OCI-LY7 (cell line): ENCODE measurements at regions not wholly inside any gene's neighbourhood (a gene's known extent, or its start where the extent isn't known, plus 50 kb on each side); places are given as distances from the start of the nearest gene placed in this dataset.

ENCODE experiments used
- BruUV-seq: library from RNA; stranded (reverse); fragments of 400-500 nt; replicated peaks from 2 replicates; lab custom pipeline; 2021; lab: Mats Ljungman, UMichigan
- CTCF ChIA-PET: fragments of 300-600 bp; sonication (Branson Sonifier 250); formaldehyde crosslinking; loops from one replicate; lab custom pipeline; 2022; ENCODE audit warnings: antibody characterized with exemption; ENCODE audit not compliant: unreplicated experiment; lab: Charles Lee
- POLR2A ChIA-PET: fragments of 300-600 bp; sonication (Branson Sonifier 250); formaldehyde crosslinking; loops from one replicate; lab custom pipeline; 2022; ENCODE audit warnings: antibody characterized with exemption; lab: Charles Lee
- DNase-seq: peaks from one replicate; pipeline ENCODE4 v3.0.0-alpha.2; 2015; ENCODE audit warnings: low spot score
- H2AFZ ChIP-seq: fragments of 200-600 bp; sonication (generic), shearing (Covaris generic); 2 replicates; pipeline ENCODE4 v1.6.1; 2014; ENCODE audit warnings: mild to moderate bottlenecking, antibody characterized with exemption, low read length, moderate library complexity
- H3K27ac ChIP-seq: fragments of 200-600 bp; sonication (generic); 2 replicates; pipeline ENCODE4 v1.5.1; 2014; ENCODE audit warnings: mixed run types, low read depth, mild to moderate bottlenecking, moderate library complexity, low read length, inconsistent platforms; ENCODE audit not compliant: poor library complexity, severe bottlenecking
- H3K36me3 ChIP-seq: fragments of 200-600 bp; sonication (generic); 2 replicates; pipeline ENCODE4 v1.6.1; 2014; ENCODE audit warnings: mild to moderate bottlenecking, antibody characterized with exemption, low read length, moderate library complexity, mixed read lengths; ENCODE audit not compliant: insufficient read depth
- H3K4me1 ChIP-seq: fragments of 200-600 bp; sonication (generic); 2 replicates; pipeline ENCODE4 v1.5.1; 2014; ENCODE audit warnings: mild to moderate bottlenecking, low read length; ENCODE audit not compliant: insufficient read depth, poor library complexity, severe bottlenecking
- H3K4me2 ChIP-seq: fragments of 200-600 bp; sonication (generic); 2 replicates; pipeline ENCODE4 v1.6.1; 2014; ENCODE audit warnings: mild to moderate bottlenecking, low read length
- H3K4me3 ChIP-seq: fragments of 200-600 bp; sonication (generic); 2 replicates; pipeline ENCODE4 v1.5.1; 2014; ENCODE audit warnings: mild to moderate bottlenecking, low read depth, low read length; ENCODE audit not compliant: poor library complexity, severe bottlenecking
- H3K79me2 ChIP-seq: fragments of 200-600 bp; sonication (generic); 2 replicates; pipeline ENCODE4 v1.6.1; 2016; ENCODE audit warnings: low read depth, mild to moderate bottlenecking, low read length, moderate library complexity, mixed read lengths; ENCODE audit not compliant: insufficient read depth
- H3K9me2 ChIP-seq: fragments of 200-600 bp; sonication (generic); 2 replicates; pipeline ENCODE4 v1.6.1; 2016; ENCODE audit warnings: mild to moderate bottlenecking, low read length, mixed read lengths; ENCODE audit not compliant: insufficient read depth
- H3K9me3 ChIP-seq: fragments of 200-600 bp; sonication (generic); 2 replicates; pipeline ENCODE4 v1.6.1; 2014; ENCODE audit warnings: mild to moderate bottlenecking, mixed run types, low read length, mixed read lengths
- H4K20me1 ChIP-seq: fragments of 200-600 bp; sonication (generic); 2 replicates; pipeline ENCODE4 v1.6.1; 2014; ENCODE audit warnings: mild to moderate bottlenecking, antibody characterized with exemption, low read length, moderate library complexity, mixed read lengths; ENCODE audit not compliant: insufficient read depth
- EZH2phosphoT487 ChIP-seq: fragments of 200-600 bp; sonication (generic); IDR thresholded peaks from 2 replicates; pipeline ENCODE4 v1.6.1; 2018; ENCODE audit warnings: low read depth, borderline replicate concordance, mild to moderate bottlenecking, mixed run types, antibody characterized with exemption, low read length, moderate library complexity, mixed read lengths
- intact Hi-C: fragments of 100-400 bp; cut with micrococcal nuclease; formaldehyde crosslinking; loops from one replicate; pipeline ENCODE4 v1.10.0; 2022; ENCODE audit not compliant: unreplicated experiment
- TF ChIP-seq, protein P1 (sequence below): fragments of 200-600 bp; sonication (generic); conservative IDR thresholded peaks from 2 replicates; pipeline ENCODE4 v1.5.1; 2014; ENCODE audit warnings: mild to moderate bottlenecking, antibody characterized with exemption, low read length, moderate library complexity, mixed read lengths

DNA sequence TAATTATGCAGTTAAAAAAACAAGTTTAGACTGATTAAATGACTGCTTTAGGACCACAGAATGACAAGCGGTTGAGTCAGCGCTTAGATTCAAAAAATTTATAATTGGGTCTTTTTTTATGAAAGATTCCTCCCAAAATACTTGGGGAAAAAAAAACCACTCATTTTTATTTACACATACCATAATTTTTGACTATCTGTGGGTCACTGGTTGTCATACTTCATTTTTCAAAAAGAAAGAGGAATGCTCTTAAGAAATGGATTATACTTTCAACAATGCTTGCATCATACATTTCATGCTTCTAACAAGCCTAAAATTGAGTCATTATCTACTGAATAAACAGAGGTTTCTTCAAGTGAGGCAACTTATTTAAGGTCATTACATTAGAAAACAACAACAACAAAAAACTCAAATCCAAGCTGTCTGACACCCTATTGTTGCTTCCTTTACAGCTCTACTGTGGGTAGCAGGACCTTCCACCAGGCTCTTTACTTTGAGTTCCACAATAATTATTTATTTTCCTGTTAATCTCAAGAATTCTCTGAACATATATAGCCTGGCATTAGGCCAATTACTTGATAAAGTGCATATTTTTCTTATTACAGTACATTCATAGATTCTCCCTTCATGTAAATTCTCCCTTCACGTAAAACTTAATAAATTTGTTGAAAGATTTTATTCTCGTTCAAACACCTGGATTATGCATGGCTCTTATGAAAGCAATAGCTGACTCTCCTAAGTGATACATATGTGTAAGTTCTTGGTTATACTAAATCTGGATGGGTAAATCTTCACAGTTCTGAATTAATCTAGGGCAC is 445.5 kb downstream of the PCDH10 start:
- no peaks in the 10 kb centered on the region for H3K4me1 ChIP-seq
- no peak overlapping the region for H3K4me3 ChIP-seq
- H3K4me2 ChIP-seq, result no peak overlapping the region
- no peak for DNase-seq
- no peaks in the 10 kb centered on the region for H3K9me3 ChIP-seq
- intact Hi-C loops, result no loop called here
- H3K27ac ChIP-seq, result no peak overlapping the region
- H3K79me2 ChIP-seq, result no peaks in the 10 kb centered on the region
- TF ChIP-seq, protein P1, sequence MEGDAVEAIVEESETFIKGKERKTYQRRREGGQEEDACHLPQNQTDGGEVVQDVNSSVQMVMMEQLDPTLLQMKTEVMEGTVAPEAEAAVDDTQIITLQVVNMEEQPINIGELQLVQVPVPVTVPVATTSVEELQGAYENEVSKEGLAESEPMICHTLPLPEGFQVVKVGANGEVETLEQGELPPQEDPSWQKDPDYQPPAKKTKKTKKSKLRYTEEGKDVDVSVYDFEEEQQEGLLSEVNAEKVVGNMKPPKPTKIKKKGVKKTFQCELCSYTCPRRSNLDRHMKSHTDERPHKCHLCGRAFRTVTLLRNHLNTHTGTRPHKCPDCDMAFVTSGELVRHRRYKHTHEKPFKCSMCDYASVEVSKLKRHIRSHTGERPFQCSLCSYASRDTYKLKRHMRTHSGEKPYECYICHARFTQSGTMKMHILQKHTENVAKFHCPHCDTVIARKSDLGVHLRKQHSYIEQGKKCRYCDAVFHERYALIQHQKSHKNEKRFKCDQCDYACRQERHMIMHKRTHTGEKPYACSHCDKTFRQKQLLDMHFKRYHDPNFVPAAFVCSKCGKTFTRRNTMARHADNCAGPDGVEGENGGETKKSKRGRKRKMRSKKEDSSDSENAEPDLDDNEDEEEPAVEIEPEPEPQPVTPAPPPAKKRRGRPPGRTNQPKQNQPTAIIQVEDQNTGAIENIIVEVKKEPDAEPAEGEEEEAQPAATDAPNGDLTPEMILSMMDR, result no peak
- TF ChIP-seq EZH2phosphoT487, result no peak
- H2AFZ ChIP-seq, result no peak overlapping the region
- CTCF ChIA-PET, result no interaction called here
- no peaks in the 10 kb centered on the region for H3K36me3 ChIP-seq
- POLR2A ChIA-PET, result no interaction called here
- BruUV-seq, result no TSS peak
- H3K9me2 ChIP-seq, result no peaks in the 10 kb centered on the region
- no peaks in the 10 kb centered on the region for H4K20me1 ChIP-seq

GRCh38 chr4:133593764-133594163 is 444.7 kb downstream of the PCDH10 start:
- intact Hi-C loops, result no loop called here
- Histone ChIP-seq H4K20me1 (no peaks in the 10 kb centered on the region), H3K4me3 (no peak overlapping the region), H3K9me3 (no peaks in the 10 kb centered on the region), H3K36me3 (no peaks in the 10 kb centered on the region), H3K79me2 (no peaks in the 10 kb centered on the region), H2AFZ (no peak overlapping the region), H3K4me1 (no peaks in the 10 kb centered on the region), H3K27ac (no peak overlapping the region), H3K9me2 (no peaks in the 10 kb centered on the region), H3K4me2 (no peak overlapping the region)
- TF ChIP-seq EZH2phosphoT487, result no peak
- TF ChIP-seq, protein P1, result no peak
- ChIA-PET CTCF (no interaction called here), POLR2A (interaction anchor here (0.7 kb wide), 1 partner anchor 1068 kb away, joined by 3 read pairs; no protein-coding TSS in a partner anchor)
- DNase-seq, result no peak
- BruUV-seq, result no TSS peak

GRCh38 chr4:133592591-133592990 is 443.5 kb downstream of the PCDH10 start:
- BruUV-seq, result no TSS peak
- no peak for DNase-seq
- no peak overlapping the region for H2AFZ ChIP-seq
- no peaks in the 10 kb centered on the region for H3K4me1 ChIP-seq
- intact Hi-C loops, result no loop called here
- no peak overlapping the region for H3K27ac ChIP-seq
- POLR2A ChIA-PET, result no interaction called here
- no peaks in the 10 kb centered on the region for H3K79me2 ChIP-seq
- H3K36me3 ChIP-seq, result no peaks in the 10 kb centered on the region
- no peak overlapping the region for H3K4me2 ChIP-seq
- no peaks in the 10 kb centered on the region for H3K9me3 ChIP-seq
- CTCF ChIA-PET, result no interaction called here
- H4K20me1 ChIP-seq, result no peaks in the 10 kb centered on the region
- H3K9me2 ChIP-seq, result no peaks in the 10 kb centered on the region
- no peak for TF ChIP-seq EZH2phosphoT487
- TF ChIP-seq, protein P1, result no peak
- no peak overlapping the region for H3K4me3 ChIP-seq
